Islet of Langerhans (tissue), 1 donor: ENCODE measurements at regions not wholly inside any gene's neighbourhood (a gene's known extent, or its start where the extent isn't known, plus 50 kb on each side); places are given as distances from the start of the nearest gene placed in this dataset.

Experiments
- FAIRE-seq: peaks from one replicate; lab custom pipeline; 2011; peaks lifted over from hg19 to GRCh38; lab: Jason Lieb, UNC

DNA sequence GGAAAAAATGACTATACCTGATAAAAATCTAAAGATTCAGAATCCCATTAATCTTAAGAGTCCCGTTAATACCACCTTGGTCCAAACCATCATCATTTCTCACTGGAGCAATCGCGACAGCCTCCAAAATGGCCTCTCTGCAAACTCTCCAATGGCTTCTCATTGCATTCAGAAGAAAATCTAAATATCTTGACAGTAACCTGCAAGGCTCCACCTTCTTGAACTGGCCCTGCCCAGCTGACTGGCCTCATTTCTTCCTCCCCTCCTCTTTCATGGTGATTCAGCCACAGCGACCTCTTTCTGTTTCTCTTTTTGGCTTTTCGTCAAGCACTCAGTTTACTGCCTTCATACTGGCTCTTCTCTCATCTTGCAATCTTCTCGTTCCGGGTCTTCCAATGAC lies 56.2 kb upstream of the GPRIN3 start:
- no peak for FAIRE-seq

DNA sequence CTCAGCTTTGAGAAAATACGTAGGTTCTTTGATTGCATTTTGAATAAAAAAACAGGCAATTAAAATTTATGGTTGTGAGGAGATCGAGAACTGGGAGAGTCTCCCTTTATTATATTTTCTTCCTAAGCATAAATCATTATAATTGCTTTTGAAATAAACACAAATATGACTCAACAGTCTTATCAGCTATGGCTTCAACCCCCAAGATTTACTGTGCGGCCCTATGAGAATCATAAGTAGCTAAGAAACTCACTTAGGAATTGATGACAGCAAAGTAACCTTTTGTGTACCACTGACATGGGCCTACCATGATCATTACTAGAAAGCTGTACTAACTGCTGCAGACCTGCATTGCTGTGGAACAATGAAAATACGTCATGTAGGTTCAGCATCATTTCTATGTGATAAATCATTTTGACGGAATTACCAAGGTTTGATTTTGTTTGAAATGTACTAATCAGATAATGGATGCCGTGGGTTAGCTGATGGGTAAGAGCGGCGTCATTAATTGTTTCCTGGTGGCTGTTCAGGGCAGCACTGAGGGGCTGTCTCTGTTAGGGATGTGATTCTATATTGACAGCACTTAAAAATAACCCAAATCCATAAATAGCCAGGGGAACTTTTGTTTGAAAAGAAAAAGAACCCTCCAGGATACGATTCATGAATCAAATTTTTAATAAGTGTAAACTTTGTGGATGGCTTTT lies 51.5 kb upstream of the GPRIN3 start:
- no peak for FAIRE-seq

DNA sequence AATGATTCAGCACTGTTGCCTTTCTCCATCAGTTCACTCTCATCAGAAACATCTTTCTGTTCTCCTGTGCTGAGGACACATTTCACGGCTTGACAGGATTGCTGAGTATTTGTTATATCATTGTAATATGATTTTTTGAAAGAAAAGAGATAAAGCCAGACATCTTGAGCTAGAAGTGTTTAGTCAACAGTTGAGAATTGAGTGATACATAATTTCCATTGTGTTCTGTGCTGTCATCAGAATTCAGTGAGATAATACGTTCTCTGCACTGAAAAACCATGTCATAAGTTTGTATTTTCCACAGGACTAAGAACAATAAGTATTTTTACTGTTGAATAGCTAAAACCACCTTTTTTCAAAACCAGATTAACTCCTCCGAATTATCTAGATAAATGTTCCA lies 50.2 kb upstream of the GPRIN3 start:
- no peak for FAIRE-seq
